ENCODE measurements at regions not wholly inside any gene's neighbourhood (a gene's known extent, or its start where the extent isn't known, plus 50 kb on each side); places are given as distances from the start of the nearest gene placed in this dataset.

GRCh38 chr15:96390986-96391385 is 60.5 kb downstream of the NR2F2 start:
- no peak for DNase-seq (ENCODE audit: low read depth in 2 of 2)

- DNase-seq (ENCODE audit: low read depth in 2 of 2), result no peak
Observed at GRCh38 chr15:96392380-96393208, 62.1 kb downstream of the NR2F2 start.

GRCh38 chr15:96393209-96393513 is 62.7 kb downstream of the NR2F2 start:
- no peak for DNase-seq (ENCODE audit: low read depth in 2 of 2)

DNA sequence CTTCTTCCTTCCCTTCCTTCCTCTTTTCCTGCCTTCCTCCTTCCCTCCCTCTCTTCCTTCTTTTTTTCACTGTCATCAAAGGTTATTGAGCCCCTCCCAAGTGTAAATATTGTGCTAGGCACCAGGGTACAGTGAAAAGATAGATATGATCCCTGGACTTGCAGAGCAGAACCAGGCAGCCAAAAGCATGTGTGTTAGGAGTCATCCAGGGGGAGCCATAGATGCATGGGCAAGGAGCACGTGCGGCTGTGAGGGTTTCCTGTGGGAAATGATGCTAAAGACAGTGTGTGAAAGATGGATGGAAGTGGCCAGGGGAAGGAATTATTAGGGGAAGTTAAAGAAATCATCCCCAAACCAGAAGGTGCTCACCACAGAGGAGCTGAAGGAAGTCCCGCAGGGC is 65.2 kb downstream of the NR2F2 start:
- no peak for DNase-seq (ENCODE audit: low read depth in 2 of 2)

DNA sequence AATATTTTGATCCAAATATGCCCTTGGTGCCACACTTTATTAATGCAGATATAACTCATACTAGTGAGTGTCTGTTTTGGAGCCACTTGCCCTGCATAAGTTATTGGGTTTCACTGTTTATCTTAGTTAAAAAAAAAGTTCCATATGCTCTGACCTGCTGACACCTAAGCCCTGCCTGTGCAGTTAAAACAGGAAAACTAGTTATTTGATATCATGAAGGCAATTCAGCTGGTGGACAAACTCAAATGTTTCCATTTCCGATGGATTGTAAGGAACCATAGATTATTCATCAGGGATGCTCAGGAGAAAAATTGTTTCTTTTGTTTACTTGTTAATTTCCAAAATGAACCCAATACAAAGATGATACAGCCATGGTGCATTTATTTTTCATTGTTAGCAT is 68.3 kb downstream of the NR2F2 start:
- no peak for DNase-seq (ENCODE audit: low read depth in 2 of 2)

GRCh38 chr15:96402403-96402802 is 71.9 kb downstream of the NR2F2 start:
- no peak for DNase-seq (ENCODE audit: low read depth in 2 of 2)

DNA sequence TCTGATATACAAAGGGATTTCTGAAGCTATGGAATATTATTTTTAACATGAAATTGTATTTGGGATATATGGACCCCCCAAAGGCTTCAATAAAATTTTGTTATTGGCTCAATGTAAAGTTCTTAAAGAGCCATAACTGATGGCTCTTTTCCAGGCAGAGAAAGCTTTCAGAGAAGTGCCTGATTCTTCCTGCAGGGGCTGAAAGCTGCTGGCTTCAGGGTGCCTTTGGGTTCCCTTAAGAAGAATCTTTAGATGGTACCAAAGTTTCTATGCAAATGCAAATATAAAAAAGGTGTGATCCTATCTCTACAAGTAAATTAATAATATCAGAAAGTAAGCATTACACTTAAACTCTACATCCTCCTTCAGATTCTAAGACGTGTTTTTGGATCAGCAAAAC is 72.6 kb downstream of the NR2F2 start:
- DNase-seq (ENCODE audit: low read depth in 2 of 2), result no peak

DNA sequence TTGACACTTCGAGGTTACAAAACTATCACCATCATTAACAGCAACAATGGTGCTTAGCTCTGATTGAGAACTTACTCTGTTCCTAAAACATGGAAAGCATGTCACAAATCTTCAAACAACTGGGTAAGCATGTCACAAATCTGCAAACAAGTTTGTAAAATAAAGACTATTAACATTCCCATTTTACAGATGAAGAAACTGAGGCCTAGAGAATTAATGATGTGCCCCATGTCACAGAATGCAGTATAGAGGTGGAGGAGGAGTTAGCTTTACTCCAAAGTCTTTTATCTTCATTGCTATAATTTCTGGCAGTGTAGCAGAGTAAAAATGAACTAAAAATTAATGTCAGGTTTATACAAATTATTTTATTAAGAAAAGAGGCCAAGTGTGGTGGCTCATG is 73.4 kb downstream of the NR2F2 start:
- DNase-seq (ENCODE audit: low read depth in 2 of 2), result no peak

DNA sequence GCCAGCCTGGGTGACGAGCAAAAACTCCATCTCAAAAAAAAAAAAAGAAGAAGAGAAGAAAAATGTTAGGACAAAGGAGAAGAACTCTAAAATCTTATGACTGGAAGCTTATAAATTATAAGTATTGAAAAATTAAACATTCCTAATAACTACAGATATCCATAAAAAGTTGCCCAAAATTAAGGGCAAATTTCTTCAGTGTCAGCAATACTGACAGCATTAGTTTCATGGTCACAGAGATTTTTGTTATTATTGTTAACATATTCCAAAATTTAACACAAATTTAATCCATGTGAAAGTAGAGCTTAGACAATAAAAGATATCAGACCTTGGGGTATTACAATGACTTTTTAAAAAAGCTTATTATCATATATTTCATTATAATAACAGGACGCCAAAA is 74.1 kb downstream of the NR2F2 start:
- DNase-seq (ENCODE audit: low read depth in 2 of 2), result no peak

DNA sequence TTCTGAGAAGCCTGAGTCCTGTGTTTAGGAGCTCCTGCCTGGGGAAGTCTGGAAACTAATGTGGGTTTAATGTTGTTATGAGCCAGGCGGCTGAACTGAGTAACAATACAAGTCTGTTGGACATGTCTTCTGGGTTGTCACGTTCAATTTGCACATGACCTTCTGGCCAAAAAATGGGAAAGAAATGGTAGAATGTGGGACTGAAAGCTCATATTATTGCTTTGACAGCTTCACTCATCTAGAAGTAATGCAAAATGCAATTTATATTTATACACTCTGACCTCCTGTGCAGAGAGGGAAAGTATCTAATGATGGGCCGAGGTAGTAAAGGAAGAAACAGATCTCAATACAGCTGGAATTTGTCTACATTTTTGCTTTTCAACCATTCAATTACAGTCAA is 75.8 kb downstream of the NR2F2 start:
- DNase-seq (ENCODE audit: low read depth in 2 of 2), result no peak

DNA sequence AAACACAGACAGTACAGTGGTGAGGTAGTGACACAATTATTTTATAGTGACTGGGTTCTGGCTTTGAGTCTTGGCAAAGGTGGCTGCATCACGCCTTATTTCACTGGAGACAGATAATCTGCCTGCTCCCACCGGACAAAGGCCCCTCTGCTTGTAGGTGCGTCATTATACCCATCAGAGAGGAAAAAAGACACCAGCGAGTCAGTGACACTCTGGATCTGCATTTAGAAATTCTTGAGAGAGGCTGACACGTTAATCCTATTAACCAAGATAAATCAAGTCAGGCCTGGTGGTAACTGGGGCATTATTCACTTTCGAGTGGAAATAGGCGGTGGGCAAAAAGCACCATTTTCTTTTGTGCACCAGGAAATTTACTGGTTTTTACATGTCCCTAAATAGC is 76.2 kb downstream of the NR2F2 start:
- no peak for DNase-seq (ENCODE audit: low read depth in 2 of 2)

DNA sequence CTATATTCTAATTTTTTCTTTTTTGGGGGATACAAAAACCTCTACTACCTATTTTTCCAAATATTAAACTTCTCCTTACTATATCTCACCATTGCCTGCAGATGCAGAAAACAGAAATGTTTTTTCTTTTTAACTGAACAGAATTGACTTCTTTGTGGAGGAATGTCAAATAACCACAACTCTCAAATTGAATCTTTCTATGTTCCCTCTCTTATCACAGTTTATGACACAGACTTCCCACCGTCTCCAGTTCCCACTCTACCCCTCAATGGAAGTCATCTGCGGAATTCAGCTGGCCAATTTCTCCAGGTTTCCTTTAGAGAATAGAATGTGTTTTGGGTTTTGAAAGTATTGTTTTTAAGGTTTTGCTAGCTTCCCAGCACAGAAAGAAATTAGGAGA is 77.0 kb downstream of the NR2F2 start:
- DNase-seq (ENCODE audit: low read depth in 2 of 2), result no peak

GRCh38 chr15:96408591-96409183 is 78.2 kb downstream of the NR2F2 start:
- DNase-seq (ENCODE audit: low read depth in 2 of 2), result no peak

DNA sequence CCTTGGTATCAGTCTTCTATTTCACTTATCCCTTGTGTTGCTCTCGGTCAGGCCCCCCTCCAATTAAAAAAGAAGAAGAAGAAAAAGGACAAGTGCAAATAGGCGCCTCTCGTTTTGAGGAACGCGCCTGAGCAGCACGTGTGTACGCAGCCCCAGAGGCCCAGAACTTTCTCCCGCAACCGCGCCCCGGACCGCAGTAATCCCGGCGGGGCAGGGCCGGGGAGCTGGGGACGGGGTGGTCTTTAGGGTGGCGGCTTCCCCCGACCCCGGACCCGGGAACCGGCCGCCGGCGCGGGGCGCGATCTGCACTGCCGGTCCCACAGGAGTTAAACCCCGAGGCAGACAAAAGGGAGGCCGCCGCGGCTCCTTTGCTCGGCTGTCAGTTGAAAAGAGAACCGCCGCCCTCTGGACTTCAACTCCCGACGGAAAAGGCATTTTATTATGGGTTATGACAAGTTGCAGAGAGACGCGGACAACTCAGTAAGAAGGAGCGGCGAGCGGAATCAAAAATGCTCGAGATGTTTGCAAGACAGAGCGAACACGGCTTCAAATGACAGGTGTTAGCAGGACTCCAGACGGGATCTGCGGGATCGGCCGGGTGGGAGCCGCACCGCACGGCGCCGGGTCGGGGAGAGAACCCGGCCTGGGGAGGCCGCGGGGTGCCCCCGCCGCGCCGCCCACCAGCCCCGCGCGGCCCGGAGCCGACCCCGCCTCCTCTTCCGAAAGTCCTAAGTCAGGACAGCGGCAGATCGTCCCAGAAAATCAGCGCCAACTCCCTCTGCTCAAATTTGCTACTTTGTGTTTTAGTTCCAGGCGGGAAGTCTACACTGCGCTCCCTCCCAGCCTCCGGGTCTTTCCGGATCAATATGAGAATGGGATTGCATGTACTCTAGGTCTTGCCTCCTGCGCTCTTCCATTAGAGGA is 79.0 kb downstream of the NR2F2 start:
- no peak for DNase-seq (ENCODE audit: low read depth in 2 of 2)

DNA sequence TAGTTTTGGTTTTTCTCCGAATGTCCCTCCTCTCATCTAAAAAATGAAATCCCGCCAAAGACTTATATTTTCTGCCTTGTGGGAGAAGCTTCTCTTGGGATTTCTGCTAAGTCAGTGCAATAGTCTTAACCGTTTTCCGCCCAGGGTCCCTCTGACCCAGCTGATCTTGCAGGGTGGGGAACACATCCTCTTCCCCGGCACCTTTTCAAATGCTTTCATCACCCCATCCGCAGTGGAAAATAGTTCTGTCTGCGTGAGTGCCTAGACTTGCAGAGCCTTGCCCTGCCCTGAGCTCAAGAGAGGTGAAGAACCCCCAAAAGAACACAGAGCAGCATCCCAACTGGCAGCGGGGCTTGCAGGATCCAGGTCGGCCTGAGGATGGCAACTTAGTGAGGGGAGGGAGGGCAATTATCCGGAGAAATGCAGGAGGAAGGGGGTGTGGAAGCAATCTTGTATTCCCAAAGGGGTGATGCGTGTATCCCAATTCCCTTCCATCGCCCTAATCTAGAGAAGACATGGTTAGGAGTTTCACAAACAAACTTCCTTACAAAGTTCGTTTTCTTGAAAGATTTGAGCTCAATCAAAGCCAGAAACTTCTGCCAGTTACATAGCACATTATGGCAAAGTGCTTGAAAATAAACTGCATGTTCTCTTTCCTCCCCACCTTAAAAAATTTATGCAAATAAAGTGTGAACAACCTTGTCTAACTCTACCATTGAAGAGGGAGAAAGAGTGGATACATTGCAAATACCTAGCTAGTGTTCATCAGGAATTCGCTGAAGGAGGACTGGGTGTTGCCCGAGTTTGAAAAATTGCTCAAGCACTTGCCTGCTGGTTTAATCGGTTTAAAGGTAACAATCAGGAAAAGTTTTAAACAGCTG is 79.9 kb downstream of the NR2F2 start:
- no peak for DNase-seq (ENCODE audit: low read depth in 2 of 2)

DNA sequence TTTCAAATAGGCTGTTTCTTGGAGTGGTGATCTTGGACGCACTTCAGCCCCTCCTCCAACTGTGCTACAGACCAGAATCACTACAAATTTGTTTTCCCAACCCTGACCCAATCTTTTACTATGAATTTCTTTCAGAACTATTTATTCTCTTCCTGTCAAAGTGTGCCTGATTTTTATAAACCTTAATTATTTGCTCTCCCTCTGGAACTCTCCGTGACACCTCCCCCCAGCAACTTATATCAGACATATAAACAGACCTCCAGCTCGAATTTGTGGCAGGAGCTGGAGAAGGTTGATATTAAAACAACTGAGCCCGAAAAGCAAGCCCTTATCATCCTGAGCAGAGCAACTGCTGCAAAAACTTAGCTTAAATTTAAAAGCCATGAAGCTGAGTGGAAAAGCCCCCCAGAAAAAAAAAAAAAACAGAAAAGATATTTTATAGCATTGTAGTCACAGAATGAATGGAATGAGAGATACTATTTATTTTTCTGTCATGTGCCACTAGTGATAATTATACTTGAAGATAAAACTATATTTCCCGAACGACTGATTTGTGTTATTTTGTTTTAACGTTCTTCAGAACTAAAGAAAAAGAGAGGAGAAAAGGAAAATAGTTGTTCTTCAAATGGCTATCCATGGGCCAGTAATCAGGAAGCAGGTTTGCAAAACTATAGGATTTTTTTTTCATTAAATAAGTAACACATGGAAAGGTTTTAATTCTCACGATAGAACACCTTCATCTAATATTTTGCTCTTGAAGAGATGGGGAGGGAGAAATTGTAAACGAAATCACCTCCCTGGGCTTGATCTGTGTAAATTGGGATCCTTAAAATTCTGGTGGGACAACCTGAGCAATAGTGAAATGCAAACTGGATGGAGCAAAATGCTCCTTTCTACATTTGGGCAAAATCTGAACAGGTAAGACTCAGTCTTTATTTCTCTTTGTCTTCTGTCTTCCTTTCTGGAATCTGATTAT is 80.8 kb downstream of the NR2F2 start:
- no peak for DNase-seq (ENCODE audit: low read depth in 2 of 2)

- no peak for DNase-seq (ENCODE audit: low read depth in 2 of 2)
Observed at GRCh38 chr15:96412045-96412905, 81.8 kb downstream of the NR2F2 start.

- no peak for DNase-seq (ENCODE audit: low read depth in 2 of 2)
Observed at GRCh38 chr15:96412906-96413231, 82.4 kb downstream of the NR2F2 start.

DNA sequence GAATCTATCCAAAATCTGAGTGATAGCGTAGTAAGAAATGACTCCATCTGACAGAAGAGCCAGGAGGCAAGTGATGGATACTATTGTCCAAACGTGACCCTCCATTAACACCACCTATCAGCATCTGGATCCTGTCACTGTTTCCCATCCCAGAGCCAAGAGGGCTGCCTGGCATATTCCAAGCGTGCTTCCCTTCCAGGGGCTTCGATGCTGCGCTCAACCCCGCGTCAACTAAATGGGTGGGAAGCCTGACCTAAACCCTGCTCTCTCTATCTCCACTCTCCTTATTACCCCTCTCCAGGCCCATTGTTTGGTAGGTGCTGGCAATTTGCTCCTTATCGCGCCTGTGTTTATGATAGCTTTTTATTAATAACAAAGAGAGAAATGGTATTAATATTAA is 83.2 kb downstream of the NR2F2 start:
- no peak for DNase-seq (ENCODE audit: low read depth in 2 of 2)

GRCh38 chr15:96414875-96415274 is 84.4 kb downstream of the NR2F2 start:
- DNase-seq (ENCODE audit: low read depth in 2 of 2), result no peak
